ENCODE measurements at regions not wholly inside any gene's neighbourhood (a gene's known extent, or its start where the extent isn't known, plus 50 kb on each side); places are given as distances from the start of the nearest gene placed in this dataset.

DNA sequence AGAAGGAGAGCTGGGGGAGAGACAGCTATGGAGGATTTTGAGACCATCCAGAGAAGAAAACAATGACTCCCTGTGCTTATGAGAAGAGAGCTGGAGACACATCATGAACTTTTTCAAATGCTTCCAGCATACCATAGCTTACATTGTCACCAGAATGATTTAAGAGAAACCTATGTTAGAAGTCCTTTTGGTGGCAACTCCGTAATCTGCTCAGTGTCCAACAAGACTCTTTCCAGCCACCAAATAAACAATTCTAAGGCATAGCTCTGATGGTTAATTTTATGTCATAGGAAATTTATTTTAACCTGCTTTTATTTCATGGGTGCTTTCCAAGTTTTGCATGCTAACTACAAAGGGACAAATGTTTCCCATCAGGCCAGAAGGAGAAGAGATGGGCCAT is 200.3 kb upstream of the MCTP2 start:
- TF ChIP-seq, protein P1, sequence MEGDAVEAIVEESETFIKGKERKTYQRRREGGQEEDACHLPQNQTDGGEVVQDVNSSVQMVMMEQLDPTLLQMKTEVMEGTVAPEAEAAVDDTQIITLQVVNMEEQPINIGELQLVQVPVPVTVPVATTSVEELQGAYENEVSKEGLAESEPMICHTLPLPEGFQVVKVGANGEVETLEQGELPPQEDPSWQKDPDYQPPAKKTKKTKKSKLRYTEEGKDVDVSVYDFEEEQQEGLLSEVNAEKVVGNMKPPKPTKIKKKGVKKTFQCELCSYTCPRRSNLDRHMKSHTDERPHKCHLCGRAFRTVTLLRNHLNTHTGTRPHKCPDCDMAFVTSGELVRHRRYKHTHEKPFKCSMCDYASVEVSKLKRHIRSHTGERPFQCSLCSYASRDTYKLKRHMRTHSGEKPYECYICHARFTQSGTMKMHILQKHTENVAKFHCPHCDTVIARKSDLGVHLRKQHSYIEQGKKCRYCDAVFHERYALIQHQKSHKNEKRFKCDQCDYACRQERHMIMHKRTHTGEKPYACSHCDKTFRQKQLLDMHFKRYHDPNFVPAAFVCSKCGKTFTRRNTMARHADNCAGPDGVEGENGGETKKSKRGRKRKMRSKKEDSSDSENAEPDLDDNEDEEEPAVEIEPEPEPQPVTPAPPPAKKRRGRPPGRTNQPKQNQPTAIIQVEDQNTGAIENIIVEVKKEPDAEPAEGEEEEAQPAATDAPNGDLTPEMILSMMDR (IDR thresholded peaks at IDR 0.05; ENCODE audit: low read depth, low read length), result no peak
- DNase-seq, result no peak

DNA sequence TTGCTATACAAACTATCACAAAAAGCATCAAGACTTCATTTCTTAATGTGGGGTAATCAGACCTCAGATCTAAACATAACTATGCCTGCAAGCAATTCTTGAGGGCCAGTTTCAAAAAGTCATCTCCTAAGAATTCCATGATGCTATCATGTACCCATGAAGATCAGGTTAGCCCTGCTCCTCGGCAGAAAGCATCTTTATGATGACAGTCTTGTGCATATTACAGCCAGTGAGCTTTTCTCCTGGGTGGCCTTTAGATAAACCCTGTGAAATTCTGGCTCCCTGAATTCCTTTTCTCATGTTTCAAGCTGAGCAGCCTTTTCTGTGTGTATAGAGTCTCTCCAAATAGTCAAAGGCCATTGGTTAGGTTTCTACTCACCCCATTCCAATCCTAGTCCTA is 201.9 kb upstream of the MCTP2 start:
- H3K27me3 ChIP-seq (ENCODE audit: insufficient read depth, low read depth, severe bottlenecking), result peaks cover 71% of the 10 kb centered on the region
- H3K36me3 ChIP-seq, result no peaks in the 10 kb centered on the region
- no peak overlapping the region for H3K27ac ChIP-seq
- no peak for DNase-seq
- TF ChIP-seq, protein P1 (IDR thresholded peaks at IDR 0.05; ENCODE audit: low read depth, low read length), result no peak
- H3K9me3 ChIP-seq (ENCODE audit: severe bottlenecking), result no peaks in the 10 kb centered on the region
- H3K4me3 ChIP-seq (ENCODE audit: low read depth, low read length), result no peak overlapping the region

More for the DNA sequence above, 200.3 kb upstream of the MCTP2 start:
- Histone ChIP-seq H3K9me3 (ENCODE audit: severe bottlenecking) (no peaks in the 10 kb centered on the region), H3K27ac (no peak overlapping the region), H3K4me3 (ENCODE audit: low read depth, low read length) (no peak overlapping the region), H3K27me3 (ENCODE audit: insufficient read depth, low read depth, severe bottlenecking) (peaks cover 69% of the 10 kb centered on the region), H3K36me3 (no peaks in the 10 kb centered on the region)

DNA sequence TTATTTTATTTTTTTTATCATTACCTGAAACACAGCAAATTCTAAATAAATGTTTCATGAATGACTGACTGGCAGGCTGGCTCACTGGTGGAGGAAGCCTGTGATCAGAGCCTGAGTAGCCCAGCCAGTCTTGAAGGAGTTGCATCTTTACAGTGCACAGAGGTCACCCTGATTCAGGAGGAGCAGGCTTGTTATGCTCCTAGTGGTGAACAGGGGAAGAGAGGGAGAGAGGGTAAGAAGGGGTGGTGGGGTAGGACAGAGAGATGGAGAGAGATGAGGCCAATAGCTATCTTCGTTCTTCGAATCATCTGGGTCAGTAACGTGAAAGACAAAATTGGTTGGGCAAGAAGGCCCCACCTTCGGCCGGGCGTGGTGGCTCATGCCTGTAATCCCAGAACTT is 202.6 kb upstream of the MCTP2 start:
- no peak overlapping the region for H3K27ac ChIP-seq
- no peaks in the 10 kb centered on the region for H3K9me3 ChIP-seq (ENCODE audit: severe bottlenecking)
- no peaks in the 10 kb centered on the region for H3K36me3 ChIP-seq
- H3K4me3 ChIP-seq (ENCODE audit: low read depth, low read length), result no peak overlapping the region
- TF ChIP-seq, protein P1 (IDR thresholded peaks at IDR 0.05; ENCODE audit: low read depth, low read length), result no peak
- no peak for DNase-seq
- peaks cover 76% of the 10 kb centered on the region for H3K27me3 ChIP-seq (ENCODE audit: insufficient read depth, low read depth, severe bottlenecking)

DNA sequence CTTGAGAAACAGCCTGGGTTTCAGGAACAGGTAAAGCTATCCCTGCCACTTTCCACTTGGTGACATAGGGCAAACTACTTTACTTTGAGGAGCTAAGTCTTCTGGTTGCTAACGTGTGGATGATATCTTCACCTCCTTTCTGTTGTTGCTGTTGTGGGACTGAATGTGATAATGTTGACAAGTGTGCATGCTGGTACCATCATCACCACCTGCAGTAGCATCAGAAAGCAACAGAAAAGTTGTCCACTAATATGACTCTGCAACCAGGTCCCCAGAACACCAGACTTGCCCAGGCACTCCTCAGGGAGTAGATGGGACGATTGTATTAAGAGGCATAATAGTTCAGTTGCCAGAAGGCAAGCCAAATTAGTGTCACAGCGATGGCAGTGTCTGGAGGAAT is 203.2 kb upstream of the MCTP2 start:
- Histone ChIP-seq H3K27ac (no peak overlapping the region), H3K27me3 (ENCODE audit: insufficient read depth, low read depth, severe bottlenecking) (peaks cover 81% of the 10 kb centered on the region), H3K4me3 (ENCODE audit: low read depth, low read length) (no peak overlapping the region), H3K9me3 (ENCODE audit: severe bottlenecking) (no peaks in the 10 kb centered on the region), H3K36me3 (no peaks in the 10 kb centered on the region)
- no peak for DNase-seq
- TF ChIP-seq, protein P1 (IDR thresholded peaks at IDR 0.05; ENCODE audit: low read depth, low read length), result no peak

DNA sequence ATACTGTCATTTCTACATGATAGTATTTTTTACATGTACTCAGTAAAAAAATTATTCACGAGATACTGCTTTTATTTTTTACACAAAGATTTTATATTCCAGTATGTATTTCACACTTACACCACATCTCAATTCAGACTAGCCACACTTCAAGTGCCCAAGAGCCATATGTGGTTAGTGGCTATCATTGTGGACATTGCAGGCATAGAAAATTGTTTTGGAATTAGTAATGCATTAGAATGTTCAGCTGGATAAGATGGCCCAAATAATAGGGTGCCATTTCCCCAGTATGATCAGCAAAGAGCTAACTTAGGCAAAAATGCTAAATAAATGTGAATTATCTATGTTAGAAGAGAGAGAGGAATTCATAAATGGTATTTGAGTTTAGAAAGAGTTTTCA is 203.8 kb upstream of the MCTP2 start:
- Histone ChIP-seq H3K27ac (no peak overlapping the region), H3K36me3 (no peaks in the 10 kb centered on the region), H3K27me3 (ENCODE audit: insufficient read depth, low read depth, severe bottlenecking) (peaks cover 80% of the 10 kb centered on the region), H3K4me3 (ENCODE audit: low read depth, low read length) (no peak overlapping the region), H3K9me3 (ENCODE audit: severe bottlenecking) (no peaks in the 10 kb centered on the region)
- TF ChIP-seq, protein P1 (IDR thresholded peaks at IDR 0.05; ENCODE audit: low read depth, low read length), result no peak
- DNase-seq, result no peak
